ENCODE measurements at regions not wholly inside any gene's neighbourhood (a gene's known extent, or its start where the extent isn't known, plus 50 kb on each side); places are given as distances from the start of the nearest gene placed in this dataset.
A peak's percentile ranks its signal among the peaks of the same experiment; 100 is the strongest.
"Not testable (repeated sequence)": the region's sequence is repeated elsewhere in the genome, so short reads cannot be mapped to it uniquely, and the experiment has no call there.

- H3K4me1 ChIP-seq (ENCODE audit: insufficient read depth, insufficient read length) = no peaks in the 10 kb centered on the region
- H3K27me3 ChIP-seq (ENCODE audit: insufficient read depth, insufficient read length) = no peaks in the 10 kb centered on the region
- TF ChIP-seq ZNF274 (IDR thresholded peaks at IDR 0.05; ENCODE audit: low read depth, low read length) (no peak), SUZ12 (IDR thresholded peaks at IDR 0.05; ENCODE audit: extremely low read depth, insufficient read depth, insufficient read length) (no peak), YY1 (IDR thresholded peaks at IDR 0.05; ENCODE audit: insufficient read depth, insufficient read length) (no peak)
- no peaks in the 10 kb centered on the region; the same call in 1 of the 2 replicates for H3K9me3 ChIP-seq (ENCODE audit: insufficient read depth, low read length)
- no peak for DNase-seq (ENCODE audit: low read depth, low spot score)
- H3K4me3 ChIP-seq (ENCODE audit: insufficient read length, low read depth) = no peak overlapping the region
- no peak overlapping the region for H3K9ac ChIP-seq (ENCODE audit: insufficient read length, low read depth)
- no peaks in the 10 kb centered on the region for H3K36me3 ChIP-seq (ENCODE audit: insufficient read depth, insufficient read length, low read length)
Observed at GRCh38 chr7:123324283-123324682, 124.5 kb upstream of the SLC13A1 start.

- Histone ChIP-seq H3K4me3 (ENCODE audit: insufficient read length, low read depth) (no peak overlapping the region), H3K9me3 (ENCODE audit: insufficient read depth, low read length) (no peaks in the 10 kb centered on the region; the same call in 1 of the 2 replicates), H3K36me3 (ENCODE audit: insufficient read depth, insufficient read length, low read length) (no peaks in the 10 kb centered on the region), H3K27me3 (ENCODE audit: insufficient read depth, insufficient read length) (no peaks in the 10 kb centered on the region), H3K4me1 (ENCODE audit: insufficient read depth, insufficient read length) (no peaks in the 10 kb centered on the region), H3K9ac (ENCODE audit: insufficient read length, low read depth) (no peak overlapping the region)
- TF ChIP-seq YY1 (IDR thresholded peaks at IDR 0.05; ENCODE audit: insufficient read depth, insufficient read length) (no peak), SUZ12 (IDR thresholded peaks at IDR 0.05; ENCODE audit: extremely low read depth, insufficient read depth, insufficient read length) (no peak), ZNF274 (IDR thresholded peaks at IDR 0.05; ENCODE audit: low read depth, low read length) (no peak)
- peak; percentile 22 for DNase-seq (ENCODE audit: low read depth, low spot score)
Observed at GRCh38 chr7:123323689-123324088, 123.9 kb upstream of the SLC13A1 start.

GRCh38 chr7:123321578-123321977, 121.8 kb upstream of the SLC13A1 start:
- H3K36me3 ChIP-seq (ENCODE audit: insufficient read depth, insufficient read length, low read length); H3K27me3 ChIP-seq (ENCODE audit: insufficient read depth, insufficient read length); H3K4me3 ChIP-seq (ENCODE audit: insufficient read length, low read depth); DNase-seq (ENCODE audit: low read depth, low spot score); H3K9me3 ChIP-seq (ENCODE audit: insufficient read depth, low read length); H3K9ac ChIP-seq (ENCODE audit: insufficient read length, low read depth); H3K4me1 ChIP-seq (ENCODE audit: insufficient read depth, insufficient read length): not testable (repeated sequence)

- no peaks in the 10 kb centered on the region; the same call in 1 of the 2 replicates for H3K9me3 ChIP-seq (ENCODE audit: insufficient read depth, low read length)
- TF ChIP-seq ZNF274 (IDR thresholded peaks at IDR 0.05; ENCODE audit: low read depth, low read length) (no peak), YY1 (IDR thresholded peaks at IDR 0.05; ENCODE audit: insufficient read depth, insufficient read length) (no peak), SUZ12 (IDR thresholded peaks at IDR 0.05; ENCODE audit: extremely low read depth, insufficient read depth, insufficient read length) (no peak)
- no peak for DNase-seq (ENCODE audit: low read depth, low spot score)
Observed at GRCh38 chr7:123319911-123320310, 120.1 kb upstream of the SLC13A1 start.

GRCh38 chr7:123314886-123315285, 115.1 kb upstream of the SLC13A1 start:
- Histone ChIP-seq H3K4me1 (ENCODE audit: insufficient read depth, insufficient read length) (no peaks in the 10 kb centered on the region), H3K9me3 (ENCODE audit: insufficient read depth, low read length) (no peaks in the 10 kb centered on the region), H3K4me3 (ENCODE audit: insufficient read length, low read depth) (no peak overlapping the region), H3K27me3 (ENCODE audit: insufficient read depth, insufficient read length) (no peaks in the 10 kb centered on the region), H3K36me3 (ENCODE audit: insufficient read depth, insufficient read length, low read length) (no peaks in the 10 kb centered on the region), H3K9ac (ENCODE audit: insufficient read length, low read depth) (no peak overlapping the region)
- DNase-seq (ENCODE audit: low read depth, low spot score) = no peak
- no peak for TF ChIP-seq ZNF274 (IDR thresholded peaks at IDR 0.05; ENCODE audit: low read depth, low read length)
- no peak for TF ChIP-seq YY1 (IDR thresholded peaks at IDR 0.05; ENCODE audit: insufficient read depth, insufficient read length)
- TF ChIP-seq SUZ12 (IDR thresholded peaks at IDR 0.05; ENCODE audit: extremely low read depth, insufficient read depth, insufficient read length) = no peak

More at GRCh38 chr7:123319911-123320310, 120.1 kb upstream of the SLC13A1 start:
- H3K4me3 ChIP-seq (ENCODE audit: insufficient read length, low read depth) = no peak overlapping the region
- H3K36me3 ChIP-seq (ENCODE audit: insufficient read depth, insufficient read length, low read length) = no peaks in the 10 kb centered on the region
- no peaks in the 10 kb centered on the region for H3K4me1 ChIP-seq (ENCODE audit: insufficient read depth, insufficient read length)
- H3K27me3 ChIP-seq (ENCODE audit: insufficient read depth, insufficient read length) = no peaks in the 10 kb centered on the region
- H3K9ac ChIP-seq (ENCODE audit: insufficient read length, low read depth) = no peak overlapping the region

- Histone ChIP-seq H3K9me3 (ENCODE audit: insufficient read depth, low read length) (no peaks in the 10 kb centered on the region), H3K36me3 (ENCODE audit: insufficient read depth, insufficient read length, low read length) (no peaks in the 10 kb centered on the region), H3K4me3 (ENCODE audit: insufficient read length, low read depth) (no peak overlapping the region), H3K27me3 (ENCODE audit: insufficient read depth, insufficient read length) (no peaks in the 10 kb centered on the region), H3K4me1 (ENCODE audit: insufficient read depth, insufficient read length) (no peaks in the 10 kb centered on the region), H3K9ac (ENCODE audit: insufficient read length, low read depth) (no peak overlapping the region)
- TF ChIP-seq ZNF274 (IDR thresholded peaks at IDR 0.05; ENCODE audit: low read depth, low read length) (no peak), SUZ12 (IDR thresholded peaks at IDR 0.05; ENCODE audit: extremely low read depth, insufficient read depth, insufficient read length) (no peak), YY1 (IDR thresholded peaks at IDR 0.05; ENCODE audit: insufficient read depth, insufficient read length) (no peak)
- no peak for DNase-seq (ENCODE audit: low read depth, low spot score)
Observed at GRCh38 chr7:123308254-123308951, 108.6 kb upstream of the SLC13A1 start.

GRCh38 chr7:123305840-123306375, 106.1 kb upstream of the SLC13A1 start:
- Histone ChIP-seq H3K36me3 (ENCODE audit: insufficient read depth, insufficient read length, low read length) (no peaks in the 10 kb centered on the region), H3K9ac (ENCODE audit: insufficient read length, low read depth) (no peak overlapping the region), H3K4me1 (ENCODE audit: insufficient read depth, insufficient read length) (no peaks in the 10 kb centered on the region), H3K9me3 (ENCODE audit: insufficient read depth, low read length) (no peaks in the 10 kb centered on the region), H3K4me3 (ENCODE audit: insufficient read length, low read depth) (no peak overlapping the region), H3K27me3 (ENCODE audit: insufficient read depth, insufficient read length) (no peaks in the 10 kb centered on the region)
- TF ChIP-seq YY1 (IDR thresholded peaks at IDR 0.05; ENCODE audit: insufficient read depth, insufficient read length) (no peak), SUZ12 (IDR thresholded peaks at IDR 0.05; ENCODE audit: extremely low read depth, insufficient read depth, insufficient read length) (no peak), ZNF274 (IDR thresholded peaks at IDR 0.05; ENCODE audit: low read depth, low read length) (no peak)
- no peak for DNase-seq (ENCODE audit: low read depth, low spot score)

All from NT2/D1 (cell line).